Gastroesophageal sphincter (tissue), 3 donors: ENCODE measurements at regions not wholly inside any gene's neighbourhood (a gene's known extent, or its start where the extent isn't known, plus 50 kb on each side); places are given as distances from the start of the nearest gene placed in this dataset.

ENCODE experiments used
- CTCF ChIP-seq, 4 experiments: fragments of 200-600 bp in 2 of 4; fragments of 450-650 bp in 2 of 4; sonication (generic) in 1 of 4; IDR thresholded peaks; one replicate each; pipeline ENCODE4 v1.5.1; 2017 to 2019; ENCODE audit warnings: antibody characterized with exemption in 4 of 4, mild to moderate bottlenecking in 2 of 4, moderate library complexity in 2 of 4
- EP300 ChIP-seq: sonication (generic); formaldehyde crosslinking; IDR thresholded peaks from one replicate; pipeline ENCODE4 v1.6.1; 2017; ENCODE audit warnings: antibody characterized with exemption, mild to moderate bottlenecking
- POLR2AphosphoS5 ChIP-seq: sonication (generic); formaldehyde crosslinking; IDR thresholded peaks from one replicate; pipeline ENCODE4 v1.6.1; 2017; ENCODE audit warnings: antibody characterized with exemption

GRCh38 chr11:97772705-97773104 is 1248.0 kb upstream of the CNTN5 start:
- no peak for TF ChIP-seq CTCF (IDR thresholded peaks at IDR 0.05)
- TF ChIP-seq EP300: no peak
- no peak for TF ChIP-seq POLR2AphosphoS5
